ENCODE measurements at regions not wholly inside any gene's neighbourhood (a gene's known extent, or its start where the extent isn't known, plus 50 kb on each side); places are given as distances from the start of the nearest gene placed in this dataset.

- ChIA-PET CTCF (no interaction called here), POLR2A (no interaction called here)
- TF ChIP-seq CTCF (IDR thresholded peaks at IDR 0.05; ENCODE audit: insufficient read depth, low read length, missing control alignments): no peak
- no peak overlapping the region for H3K4me3 ChIP-seq (ENCODE audit: low read depth, low read length)
- no peak for DNase-seq (ENCODE audit: low read depth, low spot score)
These were observed 91.8 kb upstream of the DOCK1 start for GRCh38 chr10:126813432-126813831.

- no peak for DNase-seq (ENCODE audit: low read depth, low spot score)
- POLR2A ChIA-PET: no interaction called here
- CTCF ChIA-PET: no interaction called here
- TF ChIP-seq CTCF (IDR thresholded peaks at IDR 0.05; ENCODE audit: insufficient read depth, low read length, missing control alignments): no peak
- H3K4me3 ChIP-seq (ENCODE audit: low read depth, low read length): no peak overlapping the region
These were observed 71.7 kb upstream of the DOCK1 start for GRCh38 chr10:126833542-126833941.

GRCh38 chr10:126836009-126836408, 69.2 kb upstream of the DOCK1 start:
- ChIA-PET CTCF (no interaction called here), POLR2A (no interaction called here)
- no peak overlapping the region for H3K4me3 ChIP-seq (ENCODE audit: low read depth, low read length)
- DNase-seq (ENCODE audit: low read depth, low spot score): no peak
- no peak for TF ChIP-seq CTCF (IDR thresholded peaks at IDR 0.05; ENCODE audit: insufficient read depth, low read length, missing control alignments)

- H3K4me3 ChIP-seq (ENCODE audit: low read depth, low read length): no peak overlapping the region
- ChIA-PET CTCF (interaction anchor here (1.3 kb wide), 1 partner anchor 89 kb away, joined by 4 read pairs; no protein-coding TSS in a partner anchor), POLR2A (no interaction called here)
- no peak for DNase-seq (ENCODE audit: low read depth, low spot score)
- no peak for TF ChIP-seq CTCF (IDR thresholded peaks at IDR 0.05; ENCODE audit: insufficient read depth, low read length, missing control alignments)
These were observed 66.9 kb upstream of the DOCK1 start for GRCh38 chr10:126838316-126838715.

- no peak for DNase-seq (ENCODE audit: low read depth, low spot score)
- POLR2A ChIA-PET: no interaction called here
These were observed 66.0 kb upstream of the DOCK1 start for GRCh38 chr10:126839094-126839761.

GRCh38 chr10:126840576-126841135, 64.6 kb upstream of the DOCK1 start:
- no peak for DNase-seq (ENCODE audit: low read depth, low spot score)
- ChIA-PET POLR2A (no interaction called here), CTCF (no interaction called here)
- TF ChIP-seq CTCF (IDR thresholded peaks at IDR 0.05; ENCODE audit: insufficient read depth, low read length, missing control alignments): no peak
- no peak overlapping the region for H3K4me3 ChIP-seq (ENCODE audit: low read depth, low read length)

More at GRCh38 chr10:126839094-126839761, 66.0 kb upstream of the DOCK1 start:
- CTCF ChIA-PET: no interaction called here
- H3K4me3 ChIP-seq (ENCODE audit: low read depth, low read length): no peak overlapping the region
- no peak for TF ChIP-seq CTCF (IDR thresholded peaks at IDR 0.05; ENCODE audit: insufficient read depth, low read length, missing control alignments)
